RWPE2 (cell line): ENCODE measurements at regions not wholly inside any gene's neighbourhood (a gene's known extent, or its start where the extent isn't known, plus 50 kb on each side); places are given as distances from the start of the nearest gene placed in this dataset.

ENCODE experiments used
- ATAC-seq: fragments of 200-7000 bp; cut with Tn5 transposase; 3 replicates; pipeline ENCODE4 v1.9.1; 2021; ENCODE audit warnings: low read depth
- DNase-seq: peaks from one replicate; pipeline ENCODE4 v3.0.0-alpha.2; 2020; ENCODE audit warnings: low spot score
- H3K27ac ChIP-seq: fragments of 450-650 bp; 2 replicates; pipeline ENCODE4 v1.5.1; 2017; ENCODE audit warnings: mild to moderate bottlenecking; ENCODE audit not compliant: poor library complexity, severe bottlenecking
- H3K27me3 ChIP-seq: fragments of 250-450 bp; sonication (Bioruptor Pico); 2 replicates; pipeline ENCODE4 v1.5.1; 2021; ENCODE audit warnings: mild to moderate bottlenecking, moderate library complexity; ENCODE audit not compliant: insufficient read depth, poor library complexity, severe bottlenecking
- H3K36me3 ChIP-seq: fragments of 250-450 bp; sonication (Bioruptor Pico); 2 replicates; pipeline ENCODE4 v1.5.1; 2020; ENCODE audit warnings: low read depth, mild to moderate bottlenecking, moderate library complexity
- H3K4me1 ChIP-seq: fragments of 250-450 bp; sonication (Bioruptor Pico); 2 replicates; pipeline ENCODE4 v1.5.1; 2021; ENCODE audit warnings: mild to moderate bottlenecking, moderate library complexity; ENCODE audit not compliant: insufficient read depth, poor library complexity, severe bottlenecking
- H3K4me3 ChIP-seq: fragments of 250-450 bp; sonication (Bioruptor Pico); 2 replicates; pipeline ENCODE4 v1.5.1; 2021; ENCODE audit warnings: mild to moderate bottlenecking, moderate library complexity; ENCODE audit not compliant: severe bottlenecking
- H3K9me3 ChIP-seq: fragments of 250-450 bp; sonication (Bioruptor Pico); 2 replicates; pipeline ENCODE4 v1.5.1; 2021; ENCODE audit warnings: mild to moderate bottlenecking, moderate library complexity; ENCODE audit not compliant: severe bottlenecking
- TF ChIP-seq, protein P1 (sequence below): fragments of 450-650 bp; IDR thresholded peaks from one replicate; pipeline ENCODE4 v1.5.1; 2017; ENCODE audit warnings: mild to moderate bottlenecking, moderate library complexity; ENCODE audit not compliant: poor library complexity, severe bottlenecking

GRCh38 chr13:112203614-112204013 lies 136.7 kb downstream of the SOX1 start:
- Histone ChIP-seq H3K36me3 (no peaks in the 10 kb centered on the region), H3K4me1 (no peaks in the 10 kb centered on the region), H3K4me3 (no peak overlapping the region), H3K9me3 (no peaks in the 10 kb centered on the region), H3K27me3 (peaks cover 39% of the 10 kb centered on the region), H3K27ac (no peak overlapping the region)
- TF ChIP-seq, protein P1, sequence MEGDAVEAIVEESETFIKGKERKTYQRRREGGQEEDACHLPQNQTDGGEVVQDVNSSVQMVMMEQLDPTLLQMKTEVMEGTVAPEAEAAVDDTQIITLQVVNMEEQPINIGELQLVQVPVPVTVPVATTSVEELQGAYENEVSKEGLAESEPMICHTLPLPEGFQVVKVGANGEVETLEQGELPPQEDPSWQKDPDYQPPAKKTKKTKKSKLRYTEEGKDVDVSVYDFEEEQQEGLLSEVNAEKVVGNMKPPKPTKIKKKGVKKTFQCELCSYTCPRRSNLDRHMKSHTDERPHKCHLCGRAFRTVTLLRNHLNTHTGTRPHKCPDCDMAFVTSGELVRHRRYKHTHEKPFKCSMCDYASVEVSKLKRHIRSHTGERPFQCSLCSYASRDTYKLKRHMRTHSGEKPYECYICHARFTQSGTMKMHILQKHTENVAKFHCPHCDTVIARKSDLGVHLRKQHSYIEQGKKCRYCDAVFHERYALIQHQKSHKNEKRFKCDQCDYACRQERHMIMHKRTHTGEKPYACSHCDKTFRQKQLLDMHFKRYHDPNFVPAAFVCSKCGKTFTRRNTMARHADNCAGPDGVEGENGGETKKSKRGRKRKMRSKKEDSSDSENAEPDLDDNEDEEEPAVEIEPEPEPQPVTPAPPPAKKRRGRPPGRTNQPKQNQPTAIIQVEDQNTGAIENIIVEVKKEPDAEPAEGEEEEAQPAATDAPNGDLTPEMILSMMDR, result no peak
- no peak for ATAC-seq
- DNase-seq, result no peak

DNA sequence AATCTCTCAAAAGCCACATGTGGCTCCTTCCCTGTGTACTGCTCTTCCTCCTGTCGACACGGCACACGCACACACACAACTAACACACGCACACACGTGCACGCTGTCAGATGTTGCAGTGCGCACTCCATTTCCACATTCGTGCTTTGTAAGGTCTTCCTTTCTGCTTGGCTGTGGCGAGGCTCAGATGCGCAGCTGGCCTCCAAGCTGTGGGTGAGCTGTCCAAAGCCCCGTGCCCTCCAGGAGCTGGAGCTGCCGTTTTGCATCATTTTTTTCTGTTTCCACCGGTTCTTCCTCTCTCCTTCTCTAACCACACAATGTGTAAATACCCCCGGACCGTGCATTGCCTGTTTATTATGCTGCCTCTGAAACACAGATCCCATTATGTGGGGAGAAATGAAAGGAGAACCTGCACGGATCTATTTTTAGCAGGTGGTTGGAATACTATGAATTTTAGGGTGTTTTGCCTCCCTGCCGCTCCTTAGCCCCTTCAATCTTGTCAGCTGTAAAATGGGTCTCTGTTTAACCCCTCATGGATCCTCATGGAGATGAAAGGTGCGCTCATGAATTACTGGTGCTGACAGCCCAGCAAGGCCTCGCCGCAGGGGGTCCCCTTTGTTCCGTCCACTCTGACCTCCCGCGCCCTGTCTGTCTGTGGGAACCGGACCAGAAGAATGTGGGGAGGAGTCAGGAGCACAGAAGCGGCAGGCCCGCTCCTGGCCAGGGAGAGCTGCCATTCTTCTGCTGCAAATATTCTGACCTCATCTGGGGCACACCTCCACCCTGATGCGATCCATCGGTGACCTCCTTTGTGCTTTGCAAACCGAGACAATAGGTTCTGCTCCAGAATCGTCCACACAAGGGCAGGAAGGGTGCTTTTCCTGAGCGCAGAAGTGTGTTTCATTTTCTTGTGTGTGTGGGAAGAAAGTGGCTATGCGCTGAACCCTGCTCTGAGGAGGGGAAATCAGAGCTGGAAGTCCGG lies 137.7 kb downstream of the SOX1 start:
- no peaks in the 10 kb centered on the region for H3K4me1 ChIP-seq
- ATAC-seq (no peak), DNase-seq (no peak)
- H3K36me3 ChIP-seq, result no peaks in the 10 kb centered on the region
- H3K9me3 ChIP-seq, result no peaks in the 10 kb centered on the region
- H3K27me3 ChIP-seq, result peaks cover 39% of the 10 kb centered on the region
- no peak overlapping the region for H3K4me3 ChIP-seq
- TF ChIP-seq, protein P1, result no peak
- no peak overlapping the region for H3K27ac ChIP-seq

GRCh38 chr13:112205990-112206389 lies 139.0 kb downstream of the SOX1 start:
- Histone ChIP-seq H3K27me3 (peaks cover 39% of the 10 kb centered on the region), H3K9me3 (no peaks in the 10 kb centered on the region), H3K36me3 (no peaks in the 10 kb centered on the region), H3K27ac (no peak overlapping the region), H3K4me1 (no peaks in the 10 kb centered on the region), H3K4me3 (no peak overlapping the region)
- DNase-seq (no peak), ATAC-seq (no peak)
- TF ChIP-seq, protein P1, result no peak

GRCh38 chr13:112207129-112207528 lies 140.2 kb downstream of the SOX1 start:
- ATAC-seq (no peak), DNase-seq (no peak)
- Histone ChIP-seq H3K4me1 (no peaks in the 10 kb centered on the region), H3K27me3 (peaks cover 39% of the 10 kb centered on the region), H3K36me3 (no peaks in the 10 kb centered on the region), H3K27ac (no peak overlapping the region), H3K9me3 (no peaks in the 10 kb centered on the region), H3K4me3 (no peak overlapping the region)
- TF ChIP-seq, protein P1, result no peak

DNA sequence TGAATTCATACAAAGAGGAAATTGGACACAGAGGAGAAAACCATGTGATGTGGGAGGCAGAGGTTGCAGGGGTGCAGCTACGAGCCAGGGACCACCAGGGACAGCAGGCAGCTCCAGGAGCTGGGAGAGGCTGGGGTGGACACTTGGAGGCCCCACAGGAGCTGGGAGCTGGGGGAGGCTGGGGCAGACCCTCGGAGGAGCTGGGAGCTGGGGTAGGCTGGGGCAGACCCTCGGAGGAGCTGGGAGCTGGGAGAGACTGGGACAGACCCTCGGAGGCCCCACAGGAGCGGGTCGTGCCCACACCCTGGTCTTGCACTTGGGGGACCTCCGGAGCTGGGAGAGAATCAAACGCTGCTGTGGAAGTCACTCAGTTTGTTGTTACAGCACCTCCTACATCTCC lies 141.7 kb downstream of the SOX1 start:
- Histone ChIP-seq H3K27me3 (peaks cover 39% of the 10 kb centered on the region), H3K36me3 (no peaks in the 10 kb centered on the region), H3K4me3 (no peak overlapping the region), H3K27ac (no peak overlapping the region), H3K4me1 (no peaks in the 10 kb centered on the region), H3K9me3 (no peaks in the 10 kb centered on the region)
- DNase-seq (no peak), ATAC-seq (no peak)
- TF ChIP-seq, protein P1, result no peak
